22Rv1 (cell line): ENCODE measurements at regions not wholly inside any gene's neighbourhood (a gene's known extent, or its start where the extent isn't known, plus 50 kb on each side); places are given as distances from the start of the nearest gene placed in this dataset.

Source experiments
- CTCF ChIP-seq: fragments of 450-650 bp; IDR thresholded peaks from 2 replicates; pipeline ENCODE4 v1.5.1; 2017; ENCODE audit warnings: mild to moderate bottlenecking
- ZFX ChIP-seq: fragments of 450-650 bp; IDR thresholded peaks from 2 replicates; pipeline ENCODE4 v1.6.1; 2017; ENCODE audit warnings: antibody characterized with exemption, borderline replicate concordance

DNA sequence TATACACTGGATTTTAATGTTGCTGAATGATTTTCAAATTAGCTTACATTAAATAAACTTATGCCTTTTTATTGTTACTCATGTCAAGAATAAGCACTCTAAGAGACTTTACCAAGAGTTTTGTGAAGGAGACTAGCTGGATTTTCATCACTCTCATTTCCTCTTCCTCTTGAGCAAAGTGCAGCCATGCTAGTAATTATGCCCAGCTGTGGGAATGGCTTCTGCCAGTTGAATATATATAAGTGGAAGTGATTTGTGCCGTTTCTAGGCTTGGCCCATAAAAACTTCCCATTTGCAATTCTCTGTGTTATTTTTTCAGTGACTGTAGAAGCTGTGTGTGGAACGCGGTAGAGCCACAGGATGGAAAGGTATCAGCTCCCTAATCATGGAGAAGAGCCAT lies 255.8 kb downstream of the HDGFL1 start:
- no peak for TF ChIP-seq CTCF
- no peak for TF ChIP-seq ZFX
